ENCODE measurements at regions not wholly inside any gene's neighbourhood (a gene's known extent, or its start where the extent isn't known, plus 50 kb on each side); places are given as distances from the start of the nearest gene placed in this dataset.
A peak's percentile ranks its signal among the peaks of the same experiment; 100 is the strongest.
"Not testable (repeated sequence)": the region's sequence is repeated elsewhere in the genome, so short reads cannot be mapped to it uniquely, and the experiment has no call there.

DNA sequence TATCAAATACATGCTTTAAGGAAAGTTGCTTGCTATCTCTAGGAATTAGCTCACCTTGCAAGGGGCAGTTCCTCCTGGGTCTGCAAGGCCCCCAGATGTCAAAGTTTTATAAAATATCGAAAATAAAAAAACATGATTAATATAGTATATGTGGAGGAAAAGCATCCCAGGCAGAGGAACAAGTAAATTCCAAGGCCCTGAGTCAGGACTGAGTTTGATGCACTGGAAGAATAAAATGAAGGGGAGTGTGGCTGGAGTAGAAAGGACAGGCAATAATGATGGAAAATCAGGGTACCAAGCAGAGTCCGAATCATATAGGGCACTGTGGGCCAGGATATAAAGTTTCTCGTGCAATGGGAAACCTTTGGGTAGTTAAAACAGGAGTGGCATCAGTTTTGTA, 112.4 kb upstream of the EEPD1 start:
- DNase-seq, result no peak

DNA sequence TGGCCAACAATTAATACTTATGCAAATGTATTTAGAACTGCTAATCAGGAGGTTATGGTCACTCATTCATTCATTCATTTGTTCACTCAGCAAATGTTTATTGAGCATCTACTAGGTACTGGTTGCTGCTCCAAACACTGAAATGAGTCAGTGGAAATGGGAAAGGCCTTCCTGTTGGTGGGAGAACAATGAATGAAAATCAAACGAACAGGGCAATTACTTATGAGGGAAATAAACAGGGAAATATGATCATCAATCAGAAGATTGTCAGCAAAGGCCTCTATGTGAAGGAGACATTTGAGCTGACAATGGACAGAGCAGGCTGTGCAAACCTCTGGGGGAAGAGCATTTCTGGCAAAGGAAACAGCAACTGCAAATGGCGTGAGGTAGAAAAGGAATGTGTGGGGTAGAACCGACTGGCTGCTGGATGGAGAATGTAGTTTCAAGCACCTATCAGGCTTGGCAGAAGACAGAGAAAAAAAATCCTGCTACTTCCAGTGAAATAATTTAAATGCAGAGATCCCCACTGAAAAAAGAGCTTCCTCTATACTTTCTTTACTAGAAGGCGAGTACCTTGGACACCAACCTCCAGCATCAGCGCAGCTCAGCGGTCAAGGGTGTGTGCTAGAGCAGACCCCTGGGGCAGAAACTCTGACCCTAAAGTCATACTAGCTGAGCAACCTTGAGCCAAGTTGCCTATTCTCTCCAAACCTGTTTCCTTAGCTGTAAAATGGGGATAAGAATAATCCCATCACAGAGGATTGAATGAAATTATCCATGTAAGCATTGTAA, 108.8 kb upstream of the EEPD1 start:
- DNase-seq, result no peak

DNA sequence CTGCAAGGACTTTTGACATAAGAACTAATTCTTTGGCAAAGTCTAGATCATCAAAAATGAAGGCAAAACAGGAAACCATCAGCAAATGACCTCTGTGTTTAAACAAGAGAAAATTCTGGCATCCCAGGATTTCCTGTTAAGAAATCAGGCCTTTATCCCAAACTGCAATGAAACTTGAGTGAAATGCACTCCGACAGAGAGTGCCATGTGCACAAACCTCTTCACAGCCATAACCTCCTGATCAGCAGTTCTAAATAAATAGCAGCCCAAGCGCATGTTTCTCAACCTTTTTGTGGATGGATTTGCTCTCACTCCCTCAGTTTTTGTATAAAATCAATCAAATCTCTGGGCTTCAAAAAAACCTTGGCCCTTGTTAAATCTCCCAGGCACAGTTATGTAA, 107.7 kb upstream of the EEPD1 start:
- no peak for DNase-seq

DNA sequence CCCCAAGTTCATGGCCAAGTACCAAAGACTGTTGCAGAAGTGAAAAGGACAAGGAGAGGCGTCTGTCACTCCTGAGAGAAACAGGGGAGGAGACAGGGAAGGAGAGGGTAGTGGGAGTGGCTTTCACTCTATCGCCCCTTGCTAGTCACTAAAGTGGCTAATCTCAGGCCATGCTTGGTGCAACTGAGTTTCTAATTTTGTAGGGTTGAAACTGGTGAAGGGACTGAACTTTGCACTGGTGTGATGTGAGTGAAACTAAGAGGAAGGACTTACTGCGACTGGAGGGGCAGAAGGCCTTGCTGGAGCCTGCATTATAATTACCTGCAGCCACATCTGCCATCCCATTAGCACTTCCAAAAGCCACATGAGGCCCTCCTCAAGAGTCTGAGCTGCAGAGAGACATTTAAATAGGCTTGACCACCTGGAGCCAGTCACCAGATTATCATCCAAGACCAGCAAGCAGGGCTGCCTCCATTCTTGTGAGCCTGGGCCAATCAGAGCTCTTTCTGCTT, 107.2 kb upstream of the EEPD1 start:
- no peak for DNase-seq

DNA sequence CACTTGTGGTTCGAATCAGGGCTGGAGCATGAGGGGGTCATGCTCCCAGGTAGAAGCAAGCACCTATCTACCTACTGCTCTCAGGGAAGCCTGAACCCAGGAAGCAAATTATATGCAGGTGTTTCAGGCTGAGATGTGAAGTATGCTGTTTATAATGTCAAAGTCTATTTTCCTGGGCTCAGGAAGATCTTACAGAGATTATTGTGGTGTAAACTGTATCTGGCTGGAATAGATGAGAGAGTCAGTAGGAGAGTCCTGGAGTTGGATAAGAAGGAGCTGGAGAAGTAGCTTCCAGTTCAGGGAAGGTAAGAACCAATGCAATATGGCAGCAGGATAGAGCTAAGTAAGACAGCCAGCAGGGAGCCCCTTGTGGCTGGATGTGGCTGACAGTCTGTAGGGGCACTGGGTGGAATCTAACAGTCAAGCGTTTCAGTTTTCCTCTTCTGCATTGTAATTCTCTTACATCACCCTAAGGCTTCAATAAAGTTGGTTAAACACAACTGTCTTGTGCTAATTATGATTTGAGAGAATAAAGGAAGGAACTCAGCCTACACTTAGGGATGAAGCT, 105.9 kb upstream of the EEPD1 start:
- DNase-seq, result no peak

DNA sequence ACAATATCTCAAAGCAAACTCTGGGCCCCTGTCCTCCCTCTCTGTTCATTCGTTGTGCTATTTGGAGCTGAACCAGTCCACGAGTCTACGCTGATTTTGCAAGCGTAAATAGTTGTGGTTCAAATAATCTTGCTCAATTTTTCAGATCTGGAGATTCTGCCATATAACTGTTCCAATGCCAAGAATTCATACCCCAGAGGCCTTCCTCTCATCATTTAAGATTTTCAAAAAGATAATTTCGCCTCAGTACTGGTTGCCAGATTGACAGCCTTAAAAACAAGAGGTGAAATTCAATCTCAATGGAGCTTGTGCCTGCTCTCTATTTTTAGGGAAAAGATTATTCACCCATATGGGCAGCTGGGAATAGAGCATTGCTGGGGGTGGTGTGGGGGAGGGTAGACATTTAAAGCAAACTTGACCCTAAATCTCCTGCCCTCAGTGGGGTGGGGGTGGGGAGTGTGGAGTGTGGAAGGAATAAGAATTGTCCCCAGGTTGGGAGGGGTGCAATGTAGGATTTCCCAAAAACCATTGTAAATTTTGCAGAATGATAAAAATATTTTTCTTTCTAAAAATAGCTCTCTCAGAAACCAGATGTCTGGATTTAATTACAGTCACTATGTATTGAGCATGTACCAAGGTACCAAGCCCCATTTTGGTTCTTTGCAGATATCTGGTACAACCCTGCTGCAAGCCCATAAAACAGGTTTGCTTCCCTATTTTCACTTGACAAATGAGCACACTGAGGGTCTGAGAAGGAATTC, 104.7 kb upstream of the EEPD1 start:
- no peak for DNase-seq

DNA sequence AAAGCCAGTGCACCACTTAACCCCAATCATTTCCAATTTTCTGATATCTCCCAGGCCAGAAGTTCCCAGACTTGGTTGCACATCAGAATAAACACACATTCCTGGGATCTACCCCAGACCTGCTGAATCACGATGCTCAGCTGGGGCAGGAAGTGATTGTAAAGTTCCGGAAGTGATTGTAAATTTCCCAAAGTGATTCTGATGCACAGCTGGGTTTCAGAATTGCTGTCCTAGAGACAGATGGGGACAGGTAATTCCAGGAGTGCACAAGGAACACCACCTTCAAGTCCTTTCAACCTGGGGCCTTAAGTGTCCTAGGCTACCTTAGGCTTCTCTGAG, 104.2 kb upstream of the EEPD1 start:
- no peak for DNase-seq

DNA sequence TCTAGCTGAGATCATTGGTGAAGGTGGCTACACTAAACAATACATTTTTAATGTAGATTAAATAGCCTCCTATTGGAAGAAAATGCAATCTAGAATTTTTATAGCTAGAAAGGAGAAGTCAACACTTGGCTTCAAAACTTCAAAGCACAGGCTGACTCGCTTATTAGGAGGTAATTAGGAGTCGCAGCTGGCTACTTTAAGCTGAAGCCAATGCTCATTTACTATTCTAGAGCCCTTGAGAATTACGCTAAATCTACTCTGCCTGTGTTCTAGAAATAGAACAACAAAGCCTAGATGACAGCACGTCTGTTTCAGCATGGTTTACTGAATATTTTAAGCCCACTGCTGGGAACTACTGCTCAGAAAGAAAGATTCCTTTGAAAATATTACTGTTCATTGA, 101.6 kb upstream of the EEPD1 start:
- DNase-seq, result no peak

DNA sequence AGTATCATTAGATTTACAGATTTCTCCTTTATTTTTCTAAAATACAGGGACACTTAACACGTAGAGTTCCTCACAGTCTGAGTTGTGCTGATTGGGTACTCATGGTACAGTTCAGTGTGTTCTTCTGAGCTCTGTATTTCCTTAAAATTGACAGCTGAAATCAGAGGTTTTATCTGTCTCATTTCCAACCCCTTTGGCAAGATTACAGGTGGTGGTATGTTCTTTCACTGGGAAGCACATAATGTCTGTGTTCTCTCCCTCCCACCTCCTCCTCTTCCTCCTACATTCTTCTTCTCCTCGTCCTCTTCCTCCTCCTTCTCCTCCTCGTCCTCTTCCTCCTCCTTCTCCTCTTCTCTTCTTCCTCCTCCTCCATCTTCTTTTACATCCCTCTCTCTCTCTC, 99.5 kb upstream of the EEPD1 start:
- no peak for DNase-seq

DNA sequence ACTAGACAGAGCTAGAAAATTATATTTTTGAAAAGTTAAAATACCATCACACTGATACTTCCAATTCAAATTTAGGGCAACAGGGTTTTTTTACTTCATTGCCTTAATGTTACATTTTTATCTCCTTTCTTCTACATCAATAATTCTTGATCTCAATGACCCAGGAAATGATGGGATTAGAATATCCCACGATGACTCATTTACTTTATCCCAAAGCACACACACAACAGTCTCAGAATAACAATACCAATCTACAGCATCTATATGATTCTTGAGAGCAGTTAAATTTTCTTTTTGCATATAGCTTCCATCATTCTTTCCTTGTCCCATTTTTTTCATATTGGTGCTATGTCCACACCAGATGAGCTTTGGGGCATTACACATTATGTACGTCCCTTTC, 98.4 kb upstream of the EEPD1 start:
- DNase-seq, result no peak

DNA sequence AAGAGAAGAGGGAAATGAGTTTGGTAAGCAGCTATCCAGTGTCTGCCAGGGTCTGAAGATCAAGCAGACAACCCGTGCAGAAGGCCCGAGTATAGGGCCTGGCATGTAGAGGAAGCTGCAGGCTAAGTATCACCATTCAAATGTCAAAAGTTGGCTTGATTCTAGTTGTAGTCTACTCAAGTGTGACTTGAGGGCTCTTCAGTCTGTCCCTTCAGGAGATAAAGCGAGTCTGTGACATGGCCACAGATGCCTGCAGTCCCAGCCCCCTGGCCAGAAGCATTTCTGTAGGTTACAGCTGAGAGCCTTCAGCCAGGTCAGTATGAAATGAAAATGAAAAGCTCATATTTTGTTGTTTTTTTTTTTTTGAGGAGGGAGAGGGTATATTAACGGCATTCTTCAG, 97.8 kb upstream of the EEPD1 start:
- no peak for DNase-seq

DNA sequence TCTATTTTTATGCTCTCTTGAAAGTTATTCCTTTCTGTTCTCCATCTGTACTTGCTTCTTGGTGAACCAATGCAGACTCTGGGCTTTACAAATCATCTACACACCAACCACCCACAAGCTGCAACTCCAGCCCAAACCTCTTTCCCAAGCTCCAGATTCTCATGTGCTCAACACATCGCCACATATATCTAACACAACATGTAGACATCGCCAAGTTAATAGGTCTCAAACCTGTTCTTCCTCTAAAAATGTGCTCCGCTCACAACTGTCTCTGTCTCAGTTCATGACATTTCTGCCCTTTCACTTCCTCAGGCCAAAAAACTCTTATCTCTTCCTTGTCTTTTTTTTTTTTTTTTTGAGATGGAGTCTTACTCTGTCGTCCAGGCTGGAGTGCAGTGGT, 95.7 kb upstream of the EEPD1 start:
- no peak for DNase-seq

DNA sequence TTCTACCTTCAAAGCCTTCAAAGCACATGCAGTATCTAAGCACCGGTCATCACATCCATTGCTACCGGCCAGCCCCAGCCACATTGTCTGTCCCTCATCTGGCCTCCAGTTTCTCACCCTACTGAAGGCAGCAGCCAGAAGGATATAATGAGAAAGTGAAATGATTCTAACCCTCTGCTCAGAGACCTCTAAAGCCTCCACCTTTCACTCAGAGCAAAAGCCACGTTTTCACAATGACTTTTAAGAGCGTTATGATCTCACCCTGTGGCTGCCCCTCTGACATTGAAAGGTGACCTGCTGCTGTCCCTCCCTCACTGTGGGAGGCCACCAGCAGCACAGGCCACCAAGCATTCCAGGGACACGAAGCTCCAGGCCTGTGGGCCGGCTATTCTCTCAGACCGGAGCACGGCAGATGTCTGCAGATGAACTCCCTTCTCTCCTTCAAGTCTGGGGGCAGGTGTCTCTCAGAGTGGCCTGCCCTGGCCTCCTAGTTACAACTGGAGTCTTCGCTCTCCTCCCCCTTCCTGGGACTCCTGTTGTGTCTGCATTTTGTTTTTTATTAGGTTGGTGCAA, 94.9 kb upstream of the EEPD1 start:
- peak; percentile 5 for DNase-seq

DNA sequence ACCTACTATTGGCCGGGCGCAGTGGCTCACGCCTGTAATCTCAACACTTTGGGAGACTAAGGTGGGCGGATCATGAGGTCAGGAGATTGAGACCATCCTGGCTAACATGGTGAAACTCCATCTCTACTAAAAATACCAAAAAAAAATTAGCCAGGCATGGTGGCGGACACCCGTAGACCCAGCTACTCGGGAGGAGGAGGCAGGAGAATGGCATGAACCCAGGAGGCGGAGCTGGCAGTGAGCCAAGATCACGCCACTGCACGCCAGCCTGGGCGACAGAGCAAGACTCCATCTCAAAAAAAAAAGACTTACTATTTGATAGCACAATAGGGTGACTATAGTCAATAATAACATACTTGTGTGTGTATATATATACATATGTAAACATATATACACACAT, 92.7 kb upstream of the EEPD1 start:
- DNase-seq, result not testable (repeated sequence)

DNA sequence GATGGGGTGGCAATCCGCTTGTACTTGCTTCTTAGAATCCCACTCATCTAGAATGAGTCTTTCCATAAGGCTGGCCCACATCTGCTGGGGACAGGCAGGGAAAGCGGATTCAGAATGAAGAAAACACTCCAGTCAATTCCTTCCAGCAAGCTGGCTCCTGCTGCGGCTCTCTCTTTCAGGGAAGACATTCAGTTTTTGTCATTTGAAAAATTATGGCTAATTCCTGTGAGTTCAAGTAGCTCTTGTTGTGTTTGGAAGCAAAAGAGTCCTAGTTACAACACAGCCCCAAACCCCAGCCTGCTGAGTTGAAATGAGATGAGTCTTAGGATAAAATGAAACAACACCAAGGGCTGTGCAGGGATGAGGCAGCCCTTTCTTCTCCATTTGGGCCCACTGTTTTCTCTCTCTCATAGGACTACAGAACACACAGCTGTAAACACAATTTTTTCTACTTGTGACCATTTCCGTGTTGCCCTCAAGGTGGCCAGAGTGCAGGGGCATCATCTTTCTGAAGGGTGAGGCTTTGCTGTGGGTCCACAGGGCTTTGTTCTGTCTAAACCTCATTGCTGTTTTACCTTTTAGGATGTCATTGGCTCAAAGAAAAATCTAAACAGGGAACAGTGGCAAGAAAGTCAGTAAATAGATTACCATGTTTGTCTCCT, 90.8 kb upstream of the EEPD1 start:
- DNase-seq, result no peak

DNA sequence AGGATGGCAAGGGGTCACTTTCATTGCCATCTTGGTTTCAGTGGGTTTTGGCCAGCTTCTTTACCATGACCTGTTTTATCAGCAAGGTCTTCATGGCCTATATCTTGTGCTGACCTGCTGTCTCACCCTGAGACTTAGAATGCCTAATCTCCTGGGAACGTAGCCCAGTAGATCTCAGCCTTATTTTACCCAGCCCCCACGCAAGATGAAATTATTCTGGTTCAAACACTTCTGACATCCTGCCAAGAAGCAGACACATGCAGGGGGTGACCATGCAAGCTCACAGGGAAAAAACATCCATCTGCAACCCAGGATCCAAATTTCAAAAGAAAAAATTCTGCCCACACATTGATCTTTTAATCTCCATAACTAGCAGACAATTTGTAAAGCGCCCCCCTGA, 88.4 kb upstream of the EEPD1 start:
- DNase-seq, result no peak

DNA sequence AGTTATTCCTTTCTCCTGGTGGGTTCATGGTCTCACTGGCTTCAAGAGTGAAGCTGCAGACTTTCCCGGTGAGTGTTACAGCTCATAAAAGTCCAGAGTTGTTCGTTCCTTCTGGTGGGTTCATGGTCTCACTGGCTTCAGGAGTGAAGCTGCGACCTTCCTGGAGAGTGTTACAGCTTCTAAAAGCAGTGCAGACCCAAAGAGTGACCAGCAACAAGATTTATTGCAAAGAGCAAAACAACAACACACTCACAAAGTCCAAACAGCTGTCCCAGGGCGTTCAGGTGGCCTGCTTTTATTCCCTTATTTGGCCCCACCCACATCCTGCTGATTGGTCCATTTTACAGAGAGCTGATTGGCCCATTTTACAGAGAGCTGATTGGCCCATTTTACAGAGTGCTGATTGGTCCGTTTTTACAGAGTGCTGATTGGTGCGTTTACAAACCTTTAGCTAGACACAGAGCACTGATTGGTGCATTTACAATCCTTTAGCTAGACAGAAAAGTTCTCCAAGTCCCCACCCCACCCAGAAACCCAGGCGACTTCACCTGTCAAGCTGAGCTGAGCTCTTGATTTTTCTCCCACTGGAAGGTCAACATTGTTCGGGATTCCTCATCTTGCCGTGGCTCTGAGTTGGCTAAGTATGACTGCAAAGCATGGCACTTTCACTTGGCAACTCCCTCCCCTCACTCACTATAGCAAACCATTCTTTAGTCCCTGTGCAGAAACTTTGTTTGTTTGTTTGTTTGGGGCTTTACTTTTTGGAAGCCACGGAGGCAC, 87.3 kb upstream of the EEPD1 start:
- not testable (repeated sequence) for DNase-seq

DNA sequence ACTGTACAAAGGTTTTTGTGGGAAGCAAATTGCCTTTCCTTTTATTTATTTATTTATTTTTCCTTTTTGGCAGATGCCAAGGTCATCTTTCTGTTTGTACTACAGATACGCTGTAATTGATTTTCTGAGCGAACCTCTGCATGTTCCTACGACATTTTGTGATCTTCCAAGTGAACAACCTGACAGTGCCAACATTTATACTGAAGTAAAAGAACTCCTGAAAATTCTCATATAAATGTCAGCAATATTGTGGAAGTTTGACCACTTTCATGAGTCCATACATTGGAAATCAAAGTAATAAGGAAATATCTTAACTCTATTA, 86.8 kb upstream of the EEPD1 start:
- no peak for DNase-seq

DNA sequence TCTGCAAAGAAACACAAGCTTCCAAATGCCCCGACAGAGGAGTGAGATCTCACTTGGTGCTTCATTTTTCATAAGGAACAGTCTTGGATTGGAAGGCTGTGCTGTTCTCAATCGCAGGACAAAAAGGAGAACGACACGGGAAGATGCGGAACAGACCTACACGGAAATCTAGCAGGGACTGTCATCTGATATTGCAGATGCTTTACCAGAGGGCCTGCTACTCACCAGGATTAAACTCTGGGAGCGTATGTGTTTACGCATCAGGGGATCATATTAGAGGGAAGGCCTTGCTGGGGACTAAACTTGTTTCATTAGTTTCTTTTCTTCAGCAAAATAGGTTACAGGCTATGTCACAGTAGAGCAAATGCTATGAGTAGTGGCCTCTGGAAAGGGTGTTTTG, 82.8 kb upstream of the EEPD1 start:
- DNase-seq, result no peak

DNA sequence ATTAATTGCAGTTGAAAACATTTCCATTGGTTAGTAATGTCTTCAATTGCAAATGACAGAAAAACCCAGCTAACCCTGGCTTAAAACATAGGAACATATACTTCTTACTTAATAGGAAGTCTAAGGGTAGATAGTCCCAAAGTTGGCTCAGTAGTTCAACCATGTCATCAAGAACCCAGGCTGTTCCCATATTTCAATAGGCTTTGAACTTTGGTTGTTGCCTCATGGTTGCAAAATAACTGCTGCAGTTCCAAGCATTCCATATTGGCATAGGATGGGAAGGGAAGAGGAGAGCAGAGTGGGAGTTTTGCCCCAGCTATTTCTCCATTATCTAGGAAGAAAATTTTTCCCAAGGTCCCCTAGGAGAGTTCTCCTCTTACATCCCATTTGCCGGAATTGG, 81.4 kb upstream of the EEPD1 start:
- DNase-seq, result no peak

DNA sequence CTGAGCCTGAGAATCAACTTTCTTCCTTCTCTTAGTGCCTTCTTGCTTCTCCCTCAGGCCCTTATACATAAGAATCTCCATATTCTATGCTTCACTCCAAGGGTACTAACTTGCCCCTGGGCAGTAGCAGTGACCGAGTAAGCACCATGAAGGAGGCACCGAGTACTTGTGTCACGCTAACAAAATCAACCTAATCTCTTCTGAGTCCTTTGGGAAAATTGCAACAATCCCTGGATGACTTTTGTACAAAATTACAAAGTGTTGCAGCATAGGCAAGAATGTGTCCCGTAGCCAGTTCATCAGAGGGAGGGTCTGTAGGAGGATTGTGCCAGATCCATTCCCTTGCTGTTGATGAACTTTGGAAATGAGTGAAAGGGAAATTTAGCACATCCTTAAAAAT, 80.4 kb upstream of the EEPD1 start:
- DNase-seq, result no peak

DNA sequence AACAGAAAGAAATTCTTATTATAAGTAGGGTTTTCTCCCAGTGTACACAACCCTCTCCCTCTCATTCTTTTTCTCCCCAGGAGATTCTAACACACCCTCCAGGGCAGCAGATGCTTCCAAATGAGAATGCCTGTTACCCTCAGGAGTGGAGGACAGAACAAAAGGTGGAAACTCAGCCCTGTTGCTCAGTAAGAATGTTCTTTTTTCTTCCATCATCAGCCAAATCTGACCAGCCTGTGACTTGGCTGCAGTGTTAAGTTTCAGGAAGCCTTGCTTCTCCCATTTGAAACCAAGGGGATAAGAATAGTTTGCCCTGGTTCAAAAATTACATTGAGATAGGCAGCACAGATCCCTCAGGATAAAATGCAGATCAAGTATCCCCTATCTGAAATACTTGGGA, 77.5 kb upstream of the EEPD1 start:
- DNase-seq, result no peak

DNA sequence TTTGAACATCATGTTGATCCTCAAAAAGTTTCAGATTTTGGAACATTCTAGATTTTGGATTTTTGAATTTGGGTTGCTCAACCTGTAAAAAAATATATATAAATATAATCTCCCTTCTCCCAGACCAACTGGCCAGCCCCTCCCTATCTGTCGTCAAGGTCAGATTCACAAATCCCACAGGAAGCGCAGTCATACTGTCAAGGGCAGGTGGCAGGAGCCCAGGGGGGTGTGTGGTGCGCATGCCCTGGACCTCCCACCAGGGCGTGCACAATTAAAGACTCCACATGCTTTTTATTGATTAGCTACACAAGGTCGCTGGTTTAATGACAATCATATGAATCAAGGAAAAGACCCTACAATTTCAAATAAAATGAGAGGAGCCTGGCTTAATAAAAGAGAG, 77.0 kb upstream of the EEPD1 start:
- DNase-seq, result no peak

Measured in activated CD4-positive, alpha-beta T cell treated with anti-CD3 and anti-CD28 coated beads, Interleukin-10, Interleukin-2, amounts not matched to agents 100 ng/mL and 50 ng/mL, durations not matched to agents 16 hours and 8 hours (primary cell).